ENCODE measurements at regions not wholly inside any gene's neighbourhood (a gene's known extent, or its start where the extent isn't known, plus 50 kb on each side); places are given as distances from the start of the nearest gene placed in this dataset.
A peak's percentile ranks its signal among the peaks of the same experiment; 100 is the strongest.

- DNase-seq (ENCODE audit: low spot score) (no peak), FAIRE-seq (no peak)
These were observed 68.3 kb downstream of the CEBPB start for GRCh38 chr20:50258790-50259483.

- FAIRE-seq (no peak), DNase-seq (ENCODE audit: low spot score) (no peak)
These were observed 69.3 kb downstream of the CEBPB start for GRCh38 chr20:50259705-50260478.

GRCh38 chr20:50260479-50261221 lies 70.0 kb downstream of the CEBPB start:
- DNase-seq (ENCODE audit: low spot score) (no peak), FAIRE-seq (no peak)

GRCh38 chr20:50261471-50262212 lies 71.0 kb downstream of the CEBPB start:
- FAIRE-seq = no peak
- DNase-seq (ENCODE audit: low spot score) = no peak

- no peak for FAIRE-seq
- DNase-seq (ENCODE audit: low spot score) = no peak
These were observed 73.2 kb downstream of the CEBPB start for GRCh38 chr20:50263831-50264230.

- DNase-seq (ENCODE audit: low spot score) = no peak
- no peak for FAIRE-seq
These were observed 74.0 kb downstream of the CEBPB start for GRCh38 chr20:50264534-50265145.

- FAIRE-seq (no peak), DNase-seq (ENCODE audit: low spot score) (no peak)
These were observed 74.8 kb downstream of the CEBPB start for GRCh38 chr20:50265245-50265946.

GRCh38 chr20:50266293-50267040 lies 75.8 kb downstream of the CEBPB start:
- no peak for DNase-seq (ENCODE audit: low spot score)
- no peak for FAIRE-seq

- FAIRE-seq = peak; percentile 93
- peak; percentile 97 for DNase-seq (ENCODE audit: low spot score)
These were observed 76.6 kb downstream of the CEBPB start for GRCh38 chr20:50267041-50267865.

GRCh38 chr20:50267866-50268219 lies 77.2 kb downstream of the CEBPB start:
- peak; percentile 9 for FAIRE-seq
- no peak for DNase-seq (ENCODE audit: low spot score)

GRCh38 chr20:50269091-50270033 lies 78.7 kb downstream of the CEBPB start:
- DNase-seq (ENCODE audit: low spot score) = no peak
- FAIRE-seq = no peak

GRCh38 chr20:50270034-50270395 lies 79.4 kb downstream of the CEBPB start:
- FAIRE-seq (no peak), DNase-seq (ENCODE audit: low spot score) (no peak)

- FAIRE-seq = no peak
- no peak for DNase-seq (ENCODE audit: low spot score)
These were observed 79.9 kb downstream of the CEBPB start for GRCh38 chr20:50270569-50270968.

- no peak for FAIRE-seq
- no peak for DNase-seq (ENCODE audit: low spot score)
These were observed 80.5 kb downstream of the CEBPB start for GRCh38 chr20:50271176-50271575.

GRCh38 chr20:50271612-50272011 lies 81.0 kb downstream of the CEBPB start:
- FAIRE-seq (no peak), DNase-seq (ENCODE audit: low spot score) (no peak)

- DNase-seq (ENCODE audit: low spot score) (no peak), FAIRE-seq (no peak)
These were observed 81.5 kb downstream of the CEBPB start for GRCh38 chr20:50272030-50272723.

GRCh38 chr20:50272724-50273446 lies 82.3 kb downstream of the CEBPB start:
- DNase-seq (ENCODE audit: low spot score) (no peak), FAIRE-seq (no peak)

All from urothelium cell line (cell line).